Fibroblast of lung (primary cell): ENCODE measurements at regions not wholly inside any gene's neighbourhood (a gene's known extent, or its start where the extent isn't known, plus 50 kb on each side); places are given as distances from the start of the nearest gene placed in this dataset.

Source experiments
- CTCF ChIP-seq, 2 donors: IDR thresholded peaks in 1 of 2; conservative IDR thresholded peaks in 1 of 2; 1 replicate in 1 of 2; 2 replicates in 1 of 2; pipeline ENCODE4 v1.5.1; 2011 to 2012; ENCODE audit warnings: low read length in 2 of 2, control low read depth in 1 of 2, inconsistent platforms in 1 of 2, low read depth in 1 of 2, mild to moderate bottlenecking in 1 of 2
- EZH2 ChIP-seq: IDR thresholded peaks from 2 replicates; pipeline ENCODE4 v1.5.1; 2012; ENCODE audit warnings: low read length, control low read depth, mild to moderate bottlenecking; ENCODE audit errors: missing control alignments

DNA sequence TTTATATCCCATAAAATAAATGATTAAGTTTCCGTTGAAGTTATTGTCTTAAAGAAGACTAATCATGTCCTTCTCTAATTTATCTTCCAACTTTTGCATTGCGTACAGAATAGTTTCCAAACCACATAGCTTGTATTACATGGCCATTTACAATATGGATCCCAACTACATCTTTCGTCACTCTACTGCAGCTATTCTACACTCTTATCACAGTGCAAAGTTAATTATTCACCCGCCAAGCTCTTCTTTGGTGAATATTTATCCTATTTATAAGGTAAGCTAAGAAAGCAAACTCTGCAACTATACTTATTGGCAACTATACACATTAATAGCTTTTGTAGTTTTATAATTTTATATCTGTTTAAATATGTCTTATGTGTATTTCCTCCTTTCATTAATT, 75.9 kb upstream of the ADAMTS19 start:
- no peak for TF ChIP-seq CTCF (conservative IDR thresholded peaks at IDR 0.05 in 1 of 2, IDR thresholded peaks at IDR 0.05 in 1 of 2; ENCODE audit: low read depth in 1 of 2, low read length in 2 of 2)
- no peak for TF ChIP-seq EZH2
